Activated CD8-positive, alpha-beta memory T cell treated with anti-CD3 and anti-CD28 coated beads, Interleukin-2, amount 10 ng/mL, durations not matched to agents 7 days and 5 days (primary cell): ENCODE measurements at regions not wholly inside any gene's neighbourhood (a gene's known extent, or its start where the extent isn't known, plus 50 kb on each side); places are given as distances from the start of the nearest gene placed in this dataset.

Experiments used
- ATAC-seq: fragments of 150-1000 bp; cut with Tn5 transposase; one replicate; pipeline ENCODE4 v1.10.0; 2021; ENCODE audit warnings: moderate library complexity
- CTCF ChIA-PET: fragments of 350-600 bp; sonication (Branson Sonifier 250); formaldehyde crosslinking; loops from one replicate; lab custom pipeline; 2021; ENCODE audit warnings: antibody characterized with exemption; lab: Charles Lee
- DNase-seq: peaks from one replicate; pipeline ENCODE4 v3.0.0-alpha.2; 2020
- H3K27ac Mint-ChIP-seq: one replicate; pipeline ENCODE4 v1.8.0; 2021; ENCODE audit warnings: mild to moderate bottlenecking, mixed read lengths
- H3K27me3 Mint-ChIP-seq: one replicate; pipeline ENCODE4 v1.8.0; 2021; ENCODE audit warnings: mixed read lengths
- H3K36me3 Mint-ChIP-seq: one replicate; pipeline ENCODE4 v1.8.0; 2021; ENCODE audit warnings: mild to moderate bottlenecking, mixed read lengths
- H3K4me1 Mint-ChIP-seq: one replicate; pipeline ENCODE4 v1.8.0; 2021; ENCODE audit warnings: mixed read lengths
- H3K4me3 Mint-ChIP-seq: one replicate; pipeline ENCODE4 v1.8.0; 2021; ENCODE audit warnings: mild to moderate bottlenecking, moderate library complexity, mixed read lengths
- H3K9me3 Mint-ChIP-seq: one replicate; pipeline ENCODE4 v1.8.0; 2022; ENCODE audit warnings: low read depth, mixed read lengths

GRCh38 chr12:5232291-5232690, 188.6 kb downstream of the KCNA5 start:
- Mint-ChIP-seq H3K4me3 (no peak overlapping the region), H3K27ac (no peak overlapping the region), H3K27me3 (no peaks in the 10 kb centered on the region), H3K36me3 (no peaks in the 10 kb centered on the region), H3K4me1 (no peaks in the 10 kb centered on the region), H3K9me3 (no peaks in the 10 kb centered on the region)
- DNase-seq (no peak), ATAC-seq (no peak)
- CTCF ChIA-PET: no interaction called here

GRCh38 chr12:5232826-5233500, 189.3 kb downstream of the KCNA5 start:
- Mint-ChIP-seq H3K36me3 (no peaks in the 10 kb centered on the region), H3K27ac (no peak overlapping the region), H3K4me1 (no peaks in the 10 kb centered on the region), H3K4me3 (no peak overlapping the region), H3K9me3 (no peaks in the 10 kb centered on the region), H3K27me3 (no peaks in the 10 kb centered on the region)
- no peak for ATAC-seq
- CTCF ChIA-PET: no interaction called here
- DNase-seq: no peak

GRCh38 chr12:5236022-5236640, 192.5 kb downstream of the KCNA5 start:
- H3K36me3 Mint-ChIP-seq: no peaks in the 10 kb centered on the region
- ATAC-seq: no peak
- no peak overlapping the region for H3K27ac Mint-ChIP-seq
- no peaks in the 10 kb centered on the region for H3K27me3 Mint-ChIP-seq
- no peaks in the 10 kb centered on the region for H3K4me1 Mint-ChIP-seq
- H3K4me3 Mint-ChIP-seq: no peak overlapping the region
- H3K9me3 Mint-ChIP-seq: no peaks in the 10 kb centered on the region
- CTCF ChIA-PET: no interaction called here
- no peak for DNase-seq

- CTCF ChIA-PET: no interaction called here
- H3K4me1 Mint-ChIP-seq: no peaks in the 10 kb centered on the region
- ATAC-seq (no peak), DNase-seq (no peak)
- no peaks in the 10 kb centered on the region for H3K36me3 Mint-ChIP-seq
- no peak overlapping the region for H3K4me3 Mint-ChIP-seq
- H3K27me3 Mint-ChIP-seq: no peaks in the 10 kb centered on the region
- H3K9me3 Mint-ChIP-seq: no peaks in the 10 kb centered on the region
- no peak overlapping the region for H3K27ac Mint-ChIP-seq
Observed at GRCh38 chr12:5242440-5242839, 189.5 kb upstream of the NTF3 start.

- ATAC-seq: no peak
- H3K4me1 Mint-ChIP-seq: no peaks in the 10 kb centered on the region
- no peaks in the 10 kb centered on the region for H3K9me3 Mint-ChIP-seq
- H3K4me3 Mint-ChIP-seq: no peak overlapping the region
- H3K27me3 Mint-ChIP-seq: no peaks in the 10 kb centered on the region
- H3K36me3 Mint-ChIP-seq: no peaks in the 10 kb centered on the region
- DNase-seq: no peak
- no peak overlapping the region for H3K27ac Mint-ChIP-seq
- CTCF ChIA-PET: no interaction called here
Observed at GRCh38 chr12:5243014-5243413, 188.9 kb upstream of the NTF3 start.

- Mint-ChIP-seq H3K9me3 (no peaks in the 10 kb centered on the region), H3K36me3 (no peaks in the 10 kb centered on the region), H3K4me3 (no peak overlapping the region), H3K27ac (no peak overlapping the region), H3K4me1 (no peaks in the 10 kb centered on the region), H3K27me3 (no peaks in the 10 kb centered on the region)
- ATAC-seq (no peak), DNase-seq (no peak)
- CTCF ChIA-PET: no interaction called here
Observed at GRCh38 chr12:5244513-5244972, 187.4 kb upstream of the NTF3 start.

- ATAC-seq (no peak), DNase-seq (no peak)
- Mint-ChIP-seq H3K27ac (no peak overlapping the region), H3K4me1 (no peaks in the 10 kb centered on the region), H3K4me3 (no peak overlapping the region), H3K9me3 (no peaks in the 10 kb centered on the region), H3K36me3 (no peaks in the 10 kb centered on the region), H3K27me3 (no peaks in the 10 kb centered on the region)
- CTCF ChIA-PET: no interaction called here
Observed at GRCh38 chr12:5246196-5246595, 185.7 kb upstream of the NTF3 start.

GRCh38 chr12:5247144-5247543, 184.8 kb upstream of the NTF3 start:
- CTCF ChIA-PET: no interaction called here
- no peaks in the 10 kb centered on the region for H3K36me3 Mint-ChIP-seq
- H3K27me3 Mint-ChIP-seq: no peaks in the 10 kb centered on the region
- H3K9me3 Mint-ChIP-seq: no peaks in the 10 kb centered on the region
- no peak overlapping the region for H3K27ac Mint-ChIP-seq
- H3K4me3 Mint-ChIP-seq: no peak overlapping the region
- no peak for DNase-seq
- no peak for ATAC-seq
- no peaks in the 10 kb centered on the region for H3K4me1 Mint-ChIP-seq

GRCh38 chr12:5248230-5248629, 183.7 kb upstream of the NTF3 start:
- CTCF ChIA-PET: no interaction called here
- Mint-ChIP-seq H3K36me3 (no peaks in the 10 kb centered on the region), H3K27ac (no peak overlapping the region), H3K9me3 (no peaks in the 10 kb centered on the region), H3K4me3 (no peak overlapping the region), H3K4me1 (no peaks in the 10 kb centered on the region), H3K27me3 (no peaks in the 10 kb centered on the region)
- ATAC-seq (no peak), DNase-seq (no peak)

GRCh38 chr12:5248999-5249526, 182.8 kb upstream of the NTF3 start:
- no peaks in the 10 kb centered on the region for H3K27me3 Mint-ChIP-seq
- no peak overlapping the region for H3K4me3 Mint-ChIP-seq
- no peaks in the 10 kb centered on the region for H3K4me1 Mint-ChIP-seq
- no peak for DNase-seq
- no peaks in the 10 kb centered on the region for H3K9me3 Mint-ChIP-seq
- no peak for ATAC-seq
- H3K36me3 Mint-ChIP-seq: no peaks in the 10 kb centered on the region
- H3K27ac Mint-ChIP-seq: no peak overlapping the region
- CTCF ChIA-PET: no interaction called here

GRCh38 chr12:5251092-5251491, 180.8 kb upstream of the NTF3 start:
- Mint-ChIP-seq H3K27ac (no peak overlapping the region), H3K4me1 (no peaks in the 10 kb centered on the region), H3K36me3 (no peaks in the 10 kb centered on the region), H3K27me3 (no peaks in the 10 kb centered on the region), H3K4me3 (no peak overlapping the region), H3K9me3 (no peaks in the 10 kb centered on the region)
- DNase-seq (no peak), ATAC-seq (no peak)
- CTCF ChIA-PET: no interaction called here

GRCh38 chr12:5251786-5252185, 180.1 kb upstream of the NTF3 start:
- H3K27ac Mint-ChIP-seq: no peak overlapping the region
- ATAC-seq (no peak), DNase-seq (no peak)
- no peaks in the 10 kb centered on the region for H3K27me3 Mint-ChIP-seq
- H3K9me3 Mint-ChIP-seq: no peaks in the 10 kb centered on the region
- H3K4me1 Mint-ChIP-seq: no peaks in the 10 kb centered on the region
- no peaks in the 10 kb centered on the region for H3K36me3 Mint-ChIP-seq
- CTCF ChIA-PET: no interaction called here
- no peak overlapping the region for H3K4me3 Mint-ChIP-seq

GRCh38 chr12:5254703-5255102, 177.2 kb upstream of the NTF3 start:
- no peak for ATAC-seq
- H3K4me3 Mint-ChIP-seq: no peak overlapping the region
- no peaks in the 10 kb centered on the region for H3K9me3 Mint-ChIP-seq
- no peaks in the 10 kb centered on the region for H3K36me3 Mint-ChIP-seq
- CTCF ChIA-PET: no interaction called here
- H3K27me3 Mint-ChIP-seq: no peaks in the 10 kb centered on the region
- no peak for DNase-seq
- H3K4me1 Mint-ChIP-seq: no peaks in the 10 kb centered on the region
- H3K27ac Mint-ChIP-seq: no peak overlapping the region

GRCh38 chr12:5257763-5258495, 174.0 kb upstream of the NTF3 start:
- H3K4me1 Mint-ChIP-seq: no peaks in the 10 kb centered on the region
- no peaks in the 10 kb centered on the region for H3K9me3 Mint-ChIP-seq
- no peak for DNase-seq
- no peaks in the 10 kb centered on the region for H3K27me3 Mint-ChIP-seq
- H3K27ac Mint-ChIP-seq: no peak overlapping the region
- H3K4me3 Mint-ChIP-seq: no peak overlapping the region
- CTCF ChIA-PET: no interaction called here
- no peak for ATAC-seq
- no peaks in the 10 kb centered on the region for H3K36me3 Mint-ChIP-seq
